Amniotic stem cell (primary cell): ENCODE measurements at regions not wholly inside any gene's neighbourhood (a gene's known extent, or its start where the extent isn't known, plus 50 kb on each side); places are given as distances from the start of the nearest gene placed in this dataset.

Source experiments
- DNase-seq: peaks from one replicate; lab custom pipeline; 2025; lab: John Stamatoyannopoulos, UW

GRCh38 chr20:60064554-60065196 is 106.5 kb downstream of the CDH26 start:
- DNase-seq = no peak

GRCh38 chr20:60065741-60066437 is 107.7 kb downstream of the CDH26 start:
- no peak for DNase-seq

- no peak for DNase-seq
Measured at GRCh38 chr20:60066438-60066823, 108.2 kb downstream of the CDH26 start.

GRCh38 chr20:60068509-60068908 is 110.3 kb downstream of the CDH26 start:
- no peak for DNase-seq

- DNase-seq = no peak
Measured at GRCh38 chr20:60069656-60070055, 111.4 kb downstream of the CDH26 start.

- DNase-seq = no peak
Measured at GRCh38 chr20:60070791-60071190, 112.6 kb downstream of the CDH26 start.

GRCh38 chr20:60071965-60072364 is 113.7 kb downstream of the CDH26 start:
- no peak for DNase-seq

- DNase-seq = no peak
Measured at GRCh38 chr20:60073086-60073485, 114.9 kb downstream of the CDH26 start.

GRCh38 chr20:60073504-60073903 is 115.3 kb downstream of the CDH26 start:
- no peak for DNase-seq

- DNase-seq = no peak
Measured at GRCh38 chr20:60074276-60074675, 116.1 kb downstream of the CDH26 start.

GRCh38 chr20:60078351-60079250 is 120.4 kb downstream of the CDH26 start:
- no peak for DNase-seq

GRCh38 chr20:60080401-60080800 is 122.2 kb downstream of the CDH26 start:
- no peak for DNase-seq

GRCh38 chr20:60085551-60086132 is 127.4 kb downstream of the CDH26 start:
- no peak for DNase-seq

GRCh38 chr20:60086821-60087562 is 128.8 kb downstream of the CDH26 start:
- DNase-seq = no peak

GRCh38 chr20:60087563-60088105 is 129.4 kb downstream of the CDH26 start:
- no peak for DNase-seq

GRCh38 chr20:60088236-60088635 is 130.0 kb downstream of the CDH26 start:
- DNase-seq = no peak

- DNase-seq = no peak
Measured at GRCh38 chr20:60090631-60091030, 132.4 kb downstream of the CDH26 start.

GRCh38 chr20:60091305-60091704 is 133.1 kb downstream of the CDH26 start:
- no peak for DNase-seq

GRCh38 chr20:60091861-60092260 is 133.6 kb downstream of the CDH26 start:
- DNase-seq = no peak

- no peak for DNase-seq
Measured at GRCh38 chr20:60092729-60093128, 134.5 kb downstream of the CDH26 start.

- DNase-seq = no peak
Measured at GRCh38 chr20:60095456-60095855, 137.2 kb downstream of the CDH26 start.
